SK-N-SH (cell line): ENCODE measurements at regions not wholly inside any gene's neighbourhood (a gene's known extent, or its start where the extent isn't known, plus 50 kb on each side); places are given as distances from the start of the nearest gene placed in this dataset.

Source experiments
- CTCF ChIA-PET: fragments of 300-600, 350-600 bp; formaldehyde crosslinking; extraction: SDS; loops from one replicate; lab custom pipeline; 2021; lab: Yijun Ruan, JAX
- POLR2A ChIA-PET: fragments of 350-600 bp; sonication (Branson Sonifier 250); formaldehyde crosslinking; extraction: SDS; loops from one replicate; lab custom pipeline; 2020; ENCODE audit warnings: antibody characterized with exemption, inconsistent platforms; lab: Yijun Ruan, JAX
- DNase-seq: peaks from one replicate; pipeline ENCODE4 v3.0.0; 2012
- H2AFZ ChIP-seq: fragments of 200-600 bp; sonication (generic); 2 replicates; pipeline ENCODE4 v1.8.1; 2016; ENCODE audit warnings: antibody characterized with exemption, mild to moderate bottlenecking, low read depth
- H3F3A ChIP-seq: fragments of 200-600 bp; sonication (generic); replicated peaks from 2 replicates; pipeline ENCODE3; 2016; ENCODE audit warnings: antibody characterized with exemption, mild to moderate bottlenecking; ENCODE audit not compliant: insufficient read depth
- H3K27ac ChIP-seq, 2 experiments: fragments of 200-500 bp in 1 of 2; fragments of 200-600 bp in 1 of 2; sonication (Bioruptor generic) in 1 of 2; sonication (generic), shearing (Covaris generic) in 1 of 2; 2 replicates each; pipeline versions ENCODE4 v1.5.1 to v1.6.1; 2014 to 2016; ENCODE audit warnings: low read depth in 2 of 2, inconsistent platforms in 1 of 2, low read length in 1 of 2, mild to moderate bottlenecking in 1 of 2, mixed read lengths in 1 of 2
- H3K27me3 ChIP-seq: fragments of 200-600 bp; sonication (generic), shearing (Covaris generic); 2 replicates; pipeline ENCODE4 v1.6.1; 2016; ENCODE audit warnings: mixed run types; ENCODE audit not compliant: insufficient read depth
- H3K36me3 ChIP-seq, 2 experiments: fragments of 200-500 bp in 1 of 2; fragments of 200-600 bp in 1 of 2; sonication (Bioruptor generic) in 1 of 2; sonication (generic) in 1 of 2; replicated peaks in 1 of 2; 2 replicates each; pipeline versions ENCODE3 to v1.5.1; 2014 to 2016; ENCODE audit warnings: low read length in 1 of 2, mild to moderate bottlenecking in 1 of 2; ENCODE audit not compliant: insufficient read depth in 2 of 2, control insufficient read depth in 1 of 2
- H3K4me1 ChIP-seq, 2 experiments: fragments of 200-500 bp in 1 of 2; fragments of 200-600 bp in 1 of 2; sonication (Bioruptor generic) in 1 of 2; sonication (generic), shearing (Covaris generic) in 1 of 2; 2 replicates each; pipeline versions ENCODE4 v1.5.1 to v1.6.1; 2014 to 2016; ENCODE audit warnings: low read depth in 1 of 2, low read length in 1 of 2, mixed run types in 1 of 2; ENCODE audit not compliant: insufficient read depth in 2 of 2, control insufficient read depth in 1 of 2
- H3K4me2 ChIP-seq: fragments of 200-600 bp; sonication (generic), shearing (Covaris generic); 2 replicates; pipeline ENCODE4 v1.6.1; 2017; ENCODE audit warnings: mixed run types
- H3K4me3 ChIP-seq, 2 experiments: fragments of 200-500 bp in 1 of 2; fragments of 200-600 bp in 1 of 2; sonication (Bioruptor generic) in 1 of 2; sonication (generic), shearing (Covaris generic) in 1 of 2; 2 replicates each; pipeline versions ENCODE4 v1.5.1 to v1.8.1; 2014 to 2016; ENCODE audit warnings: low read depth in 2 of 2, inconsistent platforms in 1 of 2, low read length in 1 of 2, mild to moderate bottlenecking in 1 of 2, mixed read lengths in 1 of 2, moderate library complexity in 1 of 2
- H3K79me2 ChIP-seq: fragments of 200-600 bp; sonication (generic); 2 replicates; pipeline ENCODE4 v1.8.1; 2017; ENCODE audit warnings: mild to moderate bottlenecking; ENCODE audit not compliant: insufficient read depth
- H3K9ac ChIP-seq: fragments of 200-600 bp; sonication (generic); 2 replicates; pipeline ENCODE4 v1.6.1; 2017; ENCODE audit warnings: mixed run types
- H3K9me2 ChIP-seq: fragments of 200-600 bp; sonication (generic); 2 replicates; pipeline ENCODE4 v1.6.1; 2017; ENCODE audit warnings: mixed run types
- H3K9me3 ChIP-seq: fragments of 200-600 bp; sonication (generic); 2 replicates; pipeline ENCODE4 v1.6.1; 2017; ENCODE audit warnings: mixed run types, mild to moderate bottlenecking, moderate library complexity
- H4K20me1 ChIP-seq: fragments of 200-600 bp; sonication (generic); 2 replicates; pipeline ENCODE4 v1.6.1; 2017; ENCODE audit warnings: mild to moderate bottlenecking, mixed run types; ENCODE audit not compliant: insufficient read depth
- CHD2 ChIP-seq: fragments of 150-350 bp; IDR thresholded peaks from 2 replicates; pipeline ENCODE4 v1.6.1; 2018; ENCODE audit warnings: low read length; ENCODE audit not compliant: partially characterized antibody
- ELF1 ChIP-seq: IDR thresholded peaks from 2 replicates; pipeline ENCODE4 v1.4.0; 2012
- EP300 ChIP-seq, 2 experiments: IDR thresholded peaks; 2 replicates each; pipeline versions ENCODE4 v1.4.0 to v1.6.1; 2012; ENCODE audit warnings: borderline replicate concordance in 1 of 2, low read depth in 1 of 2, low read length in 1 of 2
- EZH2phosphoT487 ChIP-seq: fragments of 200-600 bp; sonication (generic); IDR thresholded peaks from 2 replicates; pipeline ENCODE4 v1.6.1; 2017; ENCODE audit warnings: low read depth, mixed run types, mild to moderate bottlenecking, antibody characterized with exemption, moderate library complexity, borderline replicate concordance
- FOXM1 ChIP-seq: IDR thresholded peaks from 2 replicates; pipeline ENCODE4 v1.4.0; 2012; ENCODE audit warnings: low read depth, mild to moderate bottlenecking
- GABPA ChIP-seq: IDR thresholded peaks from 2 replicates; pipeline ENCODE4 v1.4.0; 2012; ENCODE audit warnings: low read depth, mild to moderate bottlenecking
- GATA2 ChIP-seq: sonication (generic); formaldehyde crosslinking; IDR thresholded peaks from 2 replicates; pipeline ENCODE4 v1.5.0; 2020; ENCODE audit warnings: mild to moderate bottlenecking, missing genetic modification reagents
- JUND ChIP-seq: IDR thresholded peaks from 2 replicates; pipeline ENCODE4 v1.4.0; 2012
- NRF1 ChIP-seq: IDR thresholded peaks from 2 replicates; pipeline ENCODE4 v1.6.1; 2012; ENCODE audit warnings: low read depth, mild to moderate bottlenecking, low read length
- POLR2AphosphoS5 ChIP-seq: IDR thresholded peaks from 2 replicates; pipeline ENCODE4 v1.6.1; 2012; ENCODE audit warnings: low read depth, low read length
- RCOR1 ChIP-seq: fragments of 150-350 bp; IDR thresholded peaks from 2 replicates; pipeline ENCODE4 v1.6.1; 2017; ENCODE audit warnings: antibody characterized with exemption, low read length
- RXRA ChIP-seq: IDR thresholded peaks from 2 replicates; pipeline ENCODE4 v1.4.0; 2012; ENCODE audit warnings: low read depth, mild to moderate bottlenecking, borderline replicate concordance
- SMC3 ChIP-seq: IDR thresholded peaks from 2 replicates; pipeline ENCODE4 v1.6.1; 2012; ENCODE audit warnings: low read depth, low read length, improper control_type of control experiment
- TAF1 ChIP-seq: IDR thresholded peaks from 2 replicates; pipeline ENCODE4 v1.6.1; 2012; ENCODE audit warnings: low read depth, mild to moderate bottlenecking, low read length, moderate library complexity, borderline replicate concordance
- TCF12 ChIP-seq: IDR thresholded peaks from 2 replicates; pipeline ENCODE4 v1.4.0; 2012
- TEAD4 ChIP-seq: IDR thresholded peaks from 2 replicates; pipeline ENCODE4 v1.4.0; 2012; ENCODE audit warnings: mild to moderate bottlenecking, borderline replicate concordance; ENCODE audit not compliant: insufficient read depth
- YY1 ChIP-seq: IDR thresholded peaks from 2 replicates; pipeline ENCODE4 v1.4.0; 2012; ENCODE audit warnings: low read depth, mild to moderate bottlenecking
- WGBS: methylation state at CpG from one replicate; pipeline ENCODE4 v1.1.6; 2017; ENCODE audit warnings: low lambda C conversion rate; 5-methylcytosine and 5-hydroxymethylcytosine counted together
- TF ChIP-seq, protein P1 (sequence below): IDR thresholded peaks from 2 replicates; pipeline ENCODE4 v1.4.0; 2012; ENCODE audit warnings: low read depth
- TF ChIP-seq, protein P2 (sequence below): fragments of 150-350 bp; IDR thresholded peaks from 2 replicates; pipeline ENCODE4 v1.6.1; 2016; ENCODE audit warnings: mild to moderate bottlenecking, low read depth, low read length
- TF ChIP-seq, protein P3 (sequence below): IDR thresholded peaks from 2 replicates; pipeline ENCODE4 v1.6.1; 2012; ENCODE audit warnings: mild to moderate bottlenecking, low read depth, low read length, moderate library complexity
- TF ChIP-seq, protein P4 (sequence below): IDR thresholded peaks from 2 replicates; pipeline ENCODE4 v1.4.0; 2012; ENCODE audit warnings: low read depth, borderline replicate concordance

DNA sequence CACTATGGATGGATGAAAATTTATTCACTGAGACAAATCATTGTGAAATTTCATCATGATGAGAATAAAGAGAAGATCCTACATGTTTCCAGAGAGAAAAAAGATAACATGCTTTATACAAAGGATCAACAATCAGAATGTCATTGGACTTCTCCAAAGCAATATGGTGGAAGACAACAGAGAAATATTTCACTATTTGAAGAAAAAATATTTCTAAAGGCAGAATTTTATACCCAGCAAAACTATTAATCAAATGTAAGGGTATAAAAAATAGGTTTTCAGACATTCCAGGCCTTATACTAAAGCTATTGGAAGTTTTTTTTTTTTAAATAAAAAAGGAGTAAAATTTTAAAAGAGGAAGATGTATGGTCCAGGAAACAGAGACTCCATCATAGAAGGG lies 100.6 kb upstream of the OLIG2 start:
- Histone ChIP-seq H3K27ac (no peak overlapping the region), H2AFZ (no peak overlapping the region), H3K4me2 (no peak overlapping the region), H3K9ac (no peak overlapping the region), H3K4me3 (no peak overlapping the region), H3K4me1 (no peaks in the 10 kb centered on the region), H3K9me3 (peaks cover 6% of the 10 kb centered on the region; the same call in 1 of the 2 replicates), H3K79me2 (no peaks in the 10 kb centered on the region), H3K9me2 (no peaks in the 10 kb centered on the region), H3K36me3 (no peaks in the 10 kb centered on the region), H4K20me1 (no peaks in the 10 kb centered on the region), H3F3A (no peaks in the 10 kb centered on the region), H3K27me3 (peaks cover 11% of the 10 kb centered on the region; the same call in 1 of the 2 replicates)
- DNase-seq, result no peak
- ChIA-PET CTCF (interaction anchor here (2.0 kb wide), 1 partner anchor 16 kb away, joined by 13 read pairs; no protein-coding TSS in a partner anchor), POLR2A (no interaction called here)
- TF ChIP-seq NRF1, result no peak
- TF ChIP-seq JUND, result no peak
- no peak for TF ChIP-seq TEAD4
- no peak for TF ChIP-seq GATA2 (CRISPR knock-in tag)
- TF ChIP-seq POLR2AphosphoS5, result no peak
- TF ChIP-seq RXRA, result no peak
- no peak for TF ChIP-seq RCOR1
- TF ChIP-seq EP300 (IDR thresholded peaks at IDR 0.05; ENCODE audit: borderline replicate concordance in 1 of 2, low read depth in 1 of 2, low read length in 1 of 2), result no peak
- no peak for TF ChIP-seq YY1
- no peak for TF ChIP-seq SMC3
- TF ChIP-seq, protein P1, sequence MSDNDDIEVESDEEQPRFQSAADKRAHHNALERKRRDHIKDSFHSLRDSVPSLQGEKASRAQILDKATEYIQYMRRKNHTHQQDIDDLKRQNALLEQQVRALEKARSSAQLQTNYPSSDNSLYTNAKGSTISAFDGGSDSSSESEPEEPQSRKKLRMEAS, result no peak
- no peak for TF ChIP-seq TCF12

DNA sequence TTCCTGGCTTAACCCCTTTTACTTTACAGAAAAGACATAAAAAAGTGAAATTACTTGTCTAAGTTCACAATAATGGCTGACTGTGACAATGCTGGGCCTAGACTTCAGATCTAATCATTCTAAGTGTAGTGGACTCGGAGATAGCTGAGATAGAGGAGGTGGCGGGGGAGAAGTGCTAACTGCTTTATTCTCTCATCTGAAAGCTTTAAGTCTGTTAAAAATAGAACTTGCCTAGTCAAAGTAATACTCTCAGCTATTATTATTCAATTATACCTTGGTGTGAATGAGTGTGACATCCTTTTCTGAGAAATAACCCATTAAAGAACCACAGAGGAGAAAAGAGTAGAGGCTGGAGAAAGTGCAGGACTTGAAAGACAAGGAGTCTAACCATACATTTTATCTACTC lies 96.1 kb upstream of the OLIG2 start:
- Histone ChIP-seq H3F3A (no peaks in the 10 kb centered on the region), H3K36me3 (no peaks in the 10 kb centered on the region), H3K27ac (no peak overlapping the region), H4K20me1 (no peaks in the 10 kb centered on the region), H3K9ac (no peak overlapping the region), H3K4me2 (no peak overlapping the region), H2AFZ (no peak overlapping the region), H3K9me2 (no peaks in the 10 kb centered on the region), H3K4me3 (no peak overlapping the region), H3K9me3 (peaks cover 2% of the 10 kb centered on the region; the same call in 1 of the 2 replicates), H3K4me1 (no peaks in the 10 kb centered on the region), H3K27me3 (peaks cover 28% of the 10 kb centered on the region; the same call in 1 of the 2 replicates), H3K79me2 (no peaks in the 10 kb centered on the region)
- WGBS, result 5% methylated on average over 2 of the region's 2 CpGs
- DNase-seq, result no peak
- ChIA-PET CTCF (interaction anchor here (1.0 to 4.7 kb wide), 2 partner anchors 10 to 86 kb away, joined by 3 to 33 read pairs; no protein-coding TSS in a partner anchor), POLR2A (no interaction called here)
- TF ChIP-seq EP300 (IDR thresholded peaks at IDR 0.05; ENCODE audit: borderline replicate concordance in 1 of 2, low read depth in 1 of 2, low read length in 1 of 2) (no peak), YY1 (no peak), FOXM1 (no peak), RXRA (no peak), SMC3 (no peak), GABPA (no peak), ELF1 (no peak), POLR2AphosphoS5 (no peak), GATA2 (CRISPR knock-in tag) (no peak), EZH2phosphoT487 (no peak), TAF1 (no peak), CHD2 (no peak), NRF1 (no peak)
- TF ChIP-seq, protein P1, result no peak
- TF ChIP-seq, protein P2, sequence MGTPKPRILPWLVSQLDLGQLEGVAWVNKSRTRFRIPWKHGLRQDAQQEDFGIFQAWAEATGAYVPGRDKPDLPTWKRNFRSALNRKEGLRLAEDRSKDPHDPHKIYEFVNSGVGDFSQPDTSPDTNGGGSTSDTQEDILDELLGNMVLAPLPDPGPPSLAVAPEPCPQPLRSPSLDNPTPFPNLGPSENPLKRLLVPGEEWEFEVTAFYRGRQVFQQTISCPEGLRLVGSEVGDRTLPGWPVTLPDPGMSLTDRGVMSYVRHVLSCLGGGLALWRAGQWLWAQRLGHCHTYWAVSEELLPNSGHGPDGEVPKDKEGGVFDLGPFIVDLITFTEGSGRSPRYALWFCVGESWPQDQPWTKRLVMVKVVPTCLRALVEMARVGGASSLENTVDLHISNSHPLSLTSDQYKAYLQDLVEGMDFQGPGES, result no peak
- TF ChIP-seq, protein P3, sequence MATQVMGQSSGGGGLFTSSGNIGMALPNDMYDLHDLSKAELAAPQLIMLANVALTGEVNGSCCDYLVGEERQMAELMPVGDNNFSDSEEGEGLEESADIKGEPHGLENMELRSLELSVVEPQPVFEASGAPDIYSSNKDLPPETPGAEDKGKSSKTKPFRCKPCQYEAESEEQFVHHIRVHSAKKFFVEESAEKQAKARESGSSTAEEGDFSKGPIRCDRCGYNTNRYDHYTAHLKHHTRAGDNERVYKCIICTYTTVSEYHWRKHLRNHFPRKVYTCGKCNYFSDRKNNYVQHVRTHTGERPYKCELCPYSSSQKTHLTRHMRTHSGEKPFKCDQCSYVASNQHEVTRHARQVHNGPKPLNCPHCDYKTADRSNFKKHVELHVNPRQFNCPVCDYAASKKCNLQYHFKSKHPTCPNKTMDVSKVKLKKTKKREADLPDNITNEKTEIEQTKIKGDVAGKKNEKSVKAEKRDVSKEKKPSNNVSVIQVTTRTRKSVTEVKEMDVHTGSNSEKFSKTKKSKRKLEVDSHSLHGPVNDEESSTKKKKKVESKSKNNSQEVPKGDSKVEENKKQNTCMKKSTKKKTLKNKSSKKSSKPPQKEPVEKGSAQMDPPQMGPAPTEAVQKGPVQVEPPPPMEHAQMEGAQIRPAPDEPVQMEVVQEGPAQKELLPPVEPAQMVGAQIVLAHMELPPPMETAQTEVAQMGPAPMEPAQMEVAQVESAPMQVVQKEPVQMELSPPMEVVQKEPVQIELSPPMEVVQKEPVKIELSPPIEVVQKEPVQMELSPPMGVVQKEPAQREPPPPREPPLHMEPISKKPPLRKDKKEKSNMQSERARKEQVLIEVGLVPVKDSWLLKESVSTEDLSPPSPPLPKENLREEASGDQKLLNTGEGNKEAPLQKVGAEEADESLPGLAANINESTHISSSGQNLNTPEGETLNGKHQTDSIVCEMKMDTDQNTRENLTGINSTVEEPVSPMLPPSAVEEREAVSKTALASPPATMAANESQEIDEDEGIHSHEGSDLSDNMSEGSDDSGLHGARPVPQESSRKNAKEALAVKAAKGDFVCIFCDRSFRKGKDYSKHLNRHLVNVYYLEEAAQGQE, result no peak
- TF ChIP-seq, protein P4, sequence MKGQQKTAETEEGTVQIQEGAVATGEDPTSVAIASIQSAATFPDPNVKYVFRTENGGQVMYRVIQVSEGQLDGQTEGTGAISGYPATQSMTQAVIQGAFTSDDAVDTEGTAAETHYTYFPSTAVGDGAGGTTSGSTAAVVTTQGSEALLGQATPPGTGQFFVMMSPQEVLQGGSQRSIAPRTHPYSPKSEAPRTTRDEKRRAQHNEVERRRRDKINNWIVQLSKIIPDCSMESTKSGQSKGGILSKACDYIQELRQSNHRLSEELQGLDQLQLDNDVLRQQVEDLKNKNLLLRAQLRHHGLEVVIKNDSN, result no peak
